ENCODE measurements at regions not wholly inside any gene's neighbourhood (a gene's known extent, or its start where the extent isn't known, plus 50 kb on each side); places are given as distances from the start of the nearest gene placed in this dataset.
"Not testable (repeated sequence)": the region's sequence is repeated elsewhere in the genome, so short reads cannot be mapped to it uniquely, and the experiment has no call there.

DNA sequence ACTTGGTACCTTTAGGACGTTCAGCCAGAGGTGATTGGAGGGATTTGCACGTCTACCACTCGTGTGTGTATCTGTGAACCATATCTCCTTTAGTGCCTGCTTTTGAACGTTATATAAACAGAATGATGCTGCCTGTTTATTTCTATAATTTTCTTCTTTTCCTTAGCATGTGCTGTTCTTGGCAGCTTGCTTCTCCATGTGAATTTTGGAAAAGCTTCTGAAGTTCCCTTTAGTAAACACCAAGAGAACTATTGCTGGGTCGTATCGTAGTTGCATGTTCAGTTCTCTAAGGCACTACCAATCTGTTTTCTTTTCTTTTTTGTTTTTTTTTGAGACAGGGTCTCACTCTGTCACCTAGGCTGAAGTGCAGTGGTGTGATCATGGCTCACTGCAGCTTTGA lies 73.8 kb upstream of the FANCC start:
- not testable (repeated sequence) for DNase-seq

DNA sequence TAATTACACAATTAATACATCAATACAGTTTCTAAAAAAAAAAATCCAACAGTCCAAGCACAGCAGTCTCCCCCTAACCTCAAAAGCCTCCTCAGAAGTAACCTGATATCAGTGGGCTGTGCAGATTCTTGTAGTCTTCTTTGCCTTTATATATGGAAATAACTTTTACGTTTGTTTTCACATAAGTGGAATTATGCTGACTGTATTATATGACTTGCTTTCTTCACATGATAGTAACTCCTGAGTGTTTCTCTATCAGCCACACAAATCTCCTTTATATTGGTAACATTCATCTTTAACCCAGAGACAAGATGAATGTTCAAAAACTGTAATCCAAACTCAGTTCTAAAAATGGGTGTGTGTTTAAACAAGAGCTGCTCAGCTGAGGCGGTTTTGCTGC lies 71.9 kb upstream of the FANCC start:
- DNase-seq, result no peak

DNA sequence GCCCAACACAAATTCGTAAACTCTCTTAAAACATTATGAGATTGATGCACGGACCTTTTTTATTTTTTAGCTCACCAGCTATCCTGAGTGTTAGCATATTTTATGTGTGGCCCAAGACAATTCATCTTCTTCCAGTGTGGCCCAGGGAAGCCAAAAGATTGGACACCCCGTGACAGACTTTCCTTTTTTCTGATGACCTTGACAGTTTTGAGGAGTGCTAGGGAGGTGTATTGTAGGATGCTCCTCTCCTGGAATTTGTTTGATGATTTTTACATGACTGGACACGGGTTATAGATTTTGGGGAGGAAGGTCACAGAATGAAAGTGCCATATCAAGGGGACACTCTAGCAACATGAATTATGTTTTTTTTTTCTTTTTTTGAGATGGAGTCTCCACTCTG lies 69.3 kb upstream of the FANCC start:
- DNase-seq, result no peak

DNA sequence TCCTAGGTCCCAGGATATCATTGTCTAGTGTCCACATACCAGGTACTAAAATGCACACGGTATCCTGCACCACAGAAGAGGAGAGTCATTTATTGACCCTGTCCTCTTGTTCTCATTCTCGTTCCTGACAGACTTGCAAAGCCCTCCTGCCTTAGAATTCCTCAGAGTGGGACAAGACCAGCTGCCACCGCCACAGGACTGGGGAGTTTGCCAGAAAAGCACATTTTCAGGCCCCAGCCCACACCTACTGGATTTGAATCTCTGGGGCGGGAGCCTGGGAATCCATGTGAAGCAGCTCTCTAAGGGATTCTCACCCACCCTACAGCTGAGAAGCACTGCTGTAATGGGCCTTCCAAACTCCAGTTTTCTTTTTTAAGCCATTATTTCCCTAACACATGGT lies 68.0 kb upstream of the FANCC start:
- no peak for DNase-seq

DNA sequence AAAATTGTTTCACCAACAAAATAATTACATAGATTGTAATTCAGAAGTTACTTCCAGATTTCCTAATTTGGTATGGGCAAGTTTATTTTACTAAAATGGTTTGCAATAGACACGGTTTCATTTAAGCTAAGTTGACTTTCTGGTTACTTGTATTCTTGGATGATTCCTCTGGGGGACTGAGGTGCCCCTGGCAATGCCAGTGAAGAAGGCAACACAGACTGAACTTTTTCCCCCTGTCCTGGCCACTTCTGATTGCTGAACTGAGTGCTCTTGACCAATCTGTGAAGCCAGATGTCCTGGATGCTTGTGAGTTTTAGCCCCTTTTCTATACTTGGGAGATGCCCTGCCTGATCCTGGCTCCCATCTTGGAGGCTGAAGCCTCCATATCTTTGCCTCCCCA lies 66.3 kb upstream of the FANCC start:
- no peak for DNase-seq

DNA sequence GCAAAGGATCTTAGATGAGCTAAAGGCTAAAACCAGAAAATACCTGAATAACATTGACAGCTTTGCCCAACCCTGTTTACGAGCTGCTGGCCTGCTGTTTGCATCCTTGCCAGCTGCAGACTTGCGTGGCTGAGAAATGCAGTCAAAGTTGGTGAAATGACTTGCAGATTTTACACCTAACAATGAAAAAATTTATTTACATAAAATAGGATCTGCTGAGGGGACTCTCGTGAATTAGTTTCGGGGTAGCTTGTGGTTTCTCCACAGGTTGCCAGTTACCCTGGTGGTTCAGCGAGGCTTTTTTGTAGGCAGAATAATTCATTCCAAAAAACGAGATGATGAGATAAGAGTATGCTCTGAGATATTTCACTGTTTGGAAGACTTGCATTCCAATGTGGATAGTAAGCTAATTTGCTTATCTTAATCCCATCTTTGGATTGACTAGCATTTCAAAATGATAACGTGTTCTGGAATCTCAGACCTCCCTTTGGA lies 65.7 kb upstream of the FANCC start:
- no peak for DNase-seq

DNA sequence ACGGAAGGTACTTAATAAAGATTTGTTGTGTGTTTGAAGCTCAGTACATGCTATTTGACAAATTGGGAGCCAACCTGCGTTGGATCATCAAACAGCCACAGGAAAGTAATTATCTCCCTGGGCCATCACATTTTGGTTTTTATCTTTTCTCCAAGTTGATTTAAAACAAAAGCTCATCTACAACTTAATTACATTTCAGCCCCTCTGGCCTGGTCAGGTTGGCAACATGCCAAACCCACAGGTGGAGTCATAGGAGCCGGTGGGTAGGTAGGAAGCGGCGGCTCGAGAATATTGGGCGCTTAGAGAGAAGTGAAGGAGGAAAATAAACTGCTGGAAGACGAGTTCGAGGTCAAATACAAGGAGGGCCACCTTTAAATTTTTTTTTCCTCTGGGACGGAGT lies 64.9 kb upstream of the FANCC start:
- DNase-seq, result no peak

DNA sequence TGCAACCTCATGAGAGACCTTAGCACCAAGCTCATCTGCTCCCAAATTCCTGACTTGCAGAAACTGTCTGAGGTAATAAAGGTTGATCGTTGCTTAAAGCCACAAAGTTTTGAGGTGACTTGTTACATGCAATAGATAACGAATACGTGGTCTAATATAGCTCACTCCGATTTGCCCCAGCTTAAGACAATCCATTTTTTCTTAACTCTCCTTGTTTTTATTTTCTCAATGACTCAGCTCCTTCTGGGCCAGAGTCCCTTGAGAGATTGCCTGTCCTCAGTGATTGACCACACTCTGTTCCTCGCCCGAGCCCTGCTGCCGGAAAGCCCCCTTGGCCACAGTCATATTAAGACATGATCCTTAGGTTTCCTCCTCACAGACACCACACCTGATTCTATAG lies 63.7 kb upstream of the FANCC start:
- DNase-seq, result no peak

DNA sequence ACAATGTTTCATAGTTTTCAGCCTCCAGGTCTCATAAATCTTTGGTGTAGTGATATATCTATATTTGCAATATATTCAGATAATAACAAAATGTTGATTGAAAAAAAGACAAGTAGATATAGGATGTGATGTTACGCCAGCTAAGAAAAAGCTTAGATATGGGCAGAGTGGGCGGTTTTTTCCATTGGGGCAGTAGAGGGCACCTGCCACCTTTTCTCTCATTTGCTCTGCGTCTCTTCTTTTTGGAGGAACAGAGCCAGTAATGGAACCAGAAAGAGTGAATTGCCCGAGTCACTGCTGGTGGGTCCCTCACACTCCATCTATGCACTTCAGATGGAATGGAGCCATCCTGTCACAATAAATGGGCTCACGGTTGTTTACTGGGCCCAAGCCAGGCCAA lies 62.1 kb upstream of the FANCC start:
- DNase-seq, result peak; percentile 12 to 19

DNA sequence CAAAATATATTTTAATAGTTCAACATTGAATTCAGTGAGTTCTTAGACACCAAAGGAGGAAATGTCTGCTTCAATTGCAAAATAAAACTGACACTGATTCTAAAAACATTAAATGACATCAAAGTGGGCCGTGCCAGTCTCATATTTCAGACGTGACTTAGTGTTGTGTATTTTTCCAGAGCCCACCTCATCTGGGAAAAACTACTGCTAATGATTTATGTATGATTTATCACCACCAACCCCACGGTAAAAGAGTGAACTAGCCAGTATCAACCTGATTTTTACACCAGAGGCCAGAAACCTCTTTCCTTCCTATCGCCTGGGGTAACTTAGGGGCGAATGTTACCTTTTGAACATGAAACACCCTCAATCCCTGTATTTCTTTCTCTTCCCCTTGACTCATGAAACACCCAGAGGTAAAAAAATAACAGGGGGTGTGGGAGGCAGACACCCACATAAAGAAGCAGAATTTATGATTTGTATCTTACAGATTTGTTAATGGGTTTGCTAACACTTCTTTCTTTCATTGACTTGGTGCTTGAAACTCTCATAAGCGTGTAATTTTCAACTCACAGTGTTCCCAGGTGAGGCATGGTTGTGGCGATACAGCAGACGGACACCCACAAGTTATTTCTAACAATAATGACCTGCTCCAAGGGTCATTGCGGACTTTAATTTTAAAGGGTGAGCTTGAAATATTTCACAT lies 56.4 kb upstream of the FANCC start:
- no peak for DNase-seq

DNA sequence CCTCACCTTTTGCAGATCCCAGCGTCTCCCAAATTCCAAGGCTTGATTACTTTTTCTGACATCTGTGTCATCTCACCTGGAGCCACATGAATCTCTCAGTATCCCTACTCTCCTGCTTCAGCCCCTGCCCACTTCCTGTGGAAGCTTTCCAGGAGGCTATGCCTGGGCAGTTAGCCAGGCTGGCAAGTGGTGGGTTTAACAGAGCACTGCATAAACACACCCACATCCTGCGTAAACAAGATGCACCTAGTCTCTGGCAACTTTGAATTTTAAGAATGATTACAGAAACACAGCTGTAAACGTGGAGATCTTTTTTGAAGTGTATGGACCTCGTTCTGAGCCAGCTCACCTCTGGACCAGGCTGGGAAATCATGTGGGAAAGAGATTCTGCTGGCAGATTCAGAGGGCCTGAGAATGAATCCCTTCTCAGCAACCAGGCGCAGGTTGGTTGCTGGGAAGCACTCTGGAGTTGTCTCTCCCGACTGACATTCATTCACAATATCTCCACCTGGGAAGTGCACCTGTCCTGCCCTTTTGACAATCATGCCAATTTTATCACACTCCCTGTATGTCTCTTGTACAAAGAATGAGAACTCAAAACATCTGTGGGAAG lies 55.7 kb upstream of the FANCC start:
- DNase-seq, result no peak

DNA sequence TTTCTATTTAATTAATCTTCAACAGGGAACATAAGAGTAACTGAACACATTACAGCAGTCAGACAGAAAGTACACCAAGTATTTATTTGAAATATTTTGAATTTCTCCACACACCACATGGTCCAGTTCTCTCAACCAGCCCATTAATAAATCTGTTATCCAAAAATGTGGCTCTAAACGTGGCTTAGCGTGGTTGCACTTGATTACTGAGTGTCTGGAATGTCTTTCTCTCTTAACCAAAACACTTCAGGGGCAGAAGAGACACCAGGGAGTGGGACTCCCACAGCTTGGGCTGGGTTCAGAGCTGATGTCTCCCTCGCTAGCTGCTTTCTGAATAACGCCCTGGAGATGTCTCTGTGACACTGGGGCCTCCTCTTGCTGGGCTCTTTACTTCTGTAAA lies 52.6 kb upstream of the FANCC start:
- DNase-seq, result no peak

DNA sequence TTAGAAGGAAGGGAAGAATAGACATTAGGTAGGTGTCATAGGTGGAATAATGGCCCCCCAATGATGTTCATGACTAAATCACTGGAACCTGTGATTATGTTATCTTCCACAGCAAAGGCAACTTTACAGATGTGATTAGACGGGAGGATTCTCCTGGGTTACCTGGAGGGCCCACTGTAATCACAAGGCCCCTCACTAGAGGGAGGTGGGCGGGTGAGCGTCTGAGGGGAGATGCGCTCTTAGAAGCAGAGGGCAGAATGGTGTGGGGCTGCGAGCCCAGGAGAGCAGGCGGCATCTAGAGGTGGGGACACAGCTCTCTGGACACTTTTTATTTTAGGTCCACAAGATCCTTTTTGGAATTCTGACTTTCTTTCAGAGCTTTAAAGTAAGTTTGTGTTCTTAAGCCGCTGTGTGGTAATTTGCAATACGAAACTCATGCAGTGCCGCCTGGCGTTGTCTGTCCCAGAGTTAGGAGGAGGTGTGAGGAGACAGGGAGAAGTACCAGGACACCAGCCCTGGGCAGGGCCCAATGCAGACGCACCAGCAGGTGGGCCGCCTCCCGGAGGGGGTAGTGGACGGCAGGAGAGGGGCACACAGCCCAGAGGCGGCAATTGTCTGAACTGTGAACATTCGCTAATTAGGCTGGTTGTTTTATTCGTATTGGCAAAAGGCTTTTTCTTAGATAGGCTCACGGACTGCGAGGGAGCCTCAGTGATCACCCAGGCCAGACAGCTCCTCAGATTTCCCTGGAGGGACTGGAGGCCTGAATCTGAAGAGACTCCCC lies 51.1 kb upstream of the FANCC start:
- DNase-seq, result no peak
